HG03066 (cell line): ENCODE measurements at regions not wholly inside any gene's neighbourhood (a gene's known extent, or its start where the extent isn't known, plus 50 kb on each side); places are given as distances from the start of the nearest gene placed in this dataset.

ENCODE experiments used
- ATAC-seq: cut with Tn5 transposase; IDR thresholded peaks from one replicate; pipeline ENCODE4 v1.9.1; 2021; ENCODE audit warnings: low read depth; ENCODE audit not compliant: unreplicated experiment

DNA sequence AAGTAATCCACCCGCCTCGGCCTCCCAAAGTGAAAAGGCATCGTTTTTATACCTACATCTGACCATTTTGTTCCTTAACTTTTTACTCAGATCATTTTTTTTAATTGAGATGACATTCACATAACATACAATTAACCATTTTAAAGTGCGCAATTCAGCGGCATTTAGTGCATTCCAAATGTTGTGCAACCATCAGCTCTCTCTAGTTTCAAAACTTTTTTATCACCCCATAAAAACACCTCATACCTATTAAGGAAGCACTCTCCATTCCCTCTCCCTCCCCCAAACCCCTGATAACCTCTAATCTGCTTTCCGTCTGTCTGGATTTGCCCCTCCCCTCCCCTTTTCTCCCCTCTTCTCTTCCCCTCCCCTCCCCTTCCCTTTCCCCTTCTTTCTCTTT, 310.1 kb downstream of the UACA start:
- ATAC-seq: no peak

DNA sequence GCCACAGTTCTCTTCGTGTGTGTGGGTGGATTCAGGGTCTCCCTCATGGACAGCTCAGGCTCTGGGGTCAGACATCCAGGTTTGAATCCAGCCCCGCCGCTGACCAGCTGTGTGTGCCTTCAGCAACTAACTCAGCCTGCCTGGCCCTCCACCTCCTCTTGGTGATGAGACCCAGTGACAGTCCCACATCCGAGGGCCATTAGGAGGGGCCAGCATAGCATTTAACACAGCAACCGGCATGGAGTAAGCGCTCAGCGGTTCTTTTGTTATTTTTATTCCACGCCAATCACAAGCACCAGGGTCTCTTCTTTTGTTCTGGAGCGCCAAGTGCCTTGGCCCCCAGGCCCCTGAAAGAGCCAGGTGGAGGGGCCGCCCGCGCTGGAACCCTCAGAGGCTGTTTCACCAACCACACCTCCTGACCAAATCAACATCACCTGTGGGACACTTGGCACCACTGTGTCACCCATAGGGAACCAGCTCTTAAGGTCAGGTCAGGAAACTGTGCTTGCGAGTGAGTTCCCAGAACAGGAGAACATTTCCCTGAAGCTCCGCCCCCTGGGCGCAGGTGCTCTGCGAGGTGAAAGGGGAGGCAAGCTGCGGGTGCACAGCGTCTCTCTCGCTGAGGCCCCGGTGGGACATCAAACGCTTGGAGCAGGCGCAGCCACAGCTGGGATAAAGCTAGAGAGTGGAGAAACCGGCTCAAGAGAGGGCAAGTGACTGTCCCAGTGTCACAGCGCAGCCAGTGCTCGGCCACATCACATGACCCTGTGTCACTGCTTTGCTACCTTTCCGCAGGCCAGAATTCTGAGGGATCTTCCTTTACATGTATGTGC, 311.3 kb downstream of the UACA start:
- ATAC-seq: no peak

DNA sequence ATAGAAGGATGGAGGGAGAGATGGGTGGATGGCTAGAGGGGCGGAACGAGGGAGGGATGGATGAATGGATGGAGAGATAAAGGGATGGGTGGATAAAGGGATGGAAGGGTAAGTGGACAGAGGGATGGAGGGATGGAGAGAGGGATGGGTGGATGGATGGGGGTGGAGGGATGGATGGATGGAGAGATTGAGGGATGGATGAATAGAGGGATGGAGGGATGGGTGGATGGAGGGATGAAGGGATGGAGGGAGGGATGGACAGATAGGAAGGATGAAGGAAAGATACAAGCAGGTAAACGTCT, 313.3 kb downstream of the UACA start:
- no peak for ATAC-seq

DNA sequence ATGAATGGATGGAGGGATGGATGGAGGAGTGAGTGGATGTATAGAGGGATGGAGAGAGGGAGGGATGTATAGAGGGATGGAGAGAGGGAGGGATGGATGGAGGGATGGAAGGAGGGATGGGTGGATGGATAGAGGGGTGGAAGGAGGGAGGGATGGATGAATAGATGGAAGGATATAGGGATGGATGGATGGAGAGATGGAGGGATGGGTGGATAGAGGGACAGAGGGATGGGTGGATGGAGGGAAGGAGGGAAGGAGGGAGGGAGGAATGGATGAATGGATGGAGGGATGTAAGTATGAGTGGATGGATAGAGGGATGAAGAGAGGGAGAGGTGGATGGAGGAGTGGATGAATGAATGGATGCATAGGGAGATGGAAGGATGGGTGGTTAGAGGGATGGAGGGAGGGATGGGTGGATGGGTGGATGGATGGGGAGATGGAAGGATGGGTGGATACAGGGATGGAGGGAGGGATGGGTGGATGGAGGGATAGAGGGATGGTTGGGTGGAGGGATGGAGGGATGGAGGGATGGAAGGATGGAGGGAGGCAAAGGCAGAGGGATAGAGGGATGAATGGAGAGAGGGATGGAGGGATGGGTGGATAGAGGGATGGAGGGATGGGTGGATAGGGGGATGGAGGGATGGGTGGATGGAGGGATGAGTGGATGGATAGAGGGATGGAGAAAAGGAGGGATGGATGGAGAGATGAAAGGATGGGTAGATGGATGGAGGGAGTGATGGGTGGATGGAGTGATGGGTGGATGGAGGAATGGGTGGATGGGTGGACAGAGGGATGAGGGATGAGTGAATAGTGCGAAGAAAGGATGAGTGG, 313.8 kb downstream of the UACA start:
- ATAC-seq: no peak

DNA sequence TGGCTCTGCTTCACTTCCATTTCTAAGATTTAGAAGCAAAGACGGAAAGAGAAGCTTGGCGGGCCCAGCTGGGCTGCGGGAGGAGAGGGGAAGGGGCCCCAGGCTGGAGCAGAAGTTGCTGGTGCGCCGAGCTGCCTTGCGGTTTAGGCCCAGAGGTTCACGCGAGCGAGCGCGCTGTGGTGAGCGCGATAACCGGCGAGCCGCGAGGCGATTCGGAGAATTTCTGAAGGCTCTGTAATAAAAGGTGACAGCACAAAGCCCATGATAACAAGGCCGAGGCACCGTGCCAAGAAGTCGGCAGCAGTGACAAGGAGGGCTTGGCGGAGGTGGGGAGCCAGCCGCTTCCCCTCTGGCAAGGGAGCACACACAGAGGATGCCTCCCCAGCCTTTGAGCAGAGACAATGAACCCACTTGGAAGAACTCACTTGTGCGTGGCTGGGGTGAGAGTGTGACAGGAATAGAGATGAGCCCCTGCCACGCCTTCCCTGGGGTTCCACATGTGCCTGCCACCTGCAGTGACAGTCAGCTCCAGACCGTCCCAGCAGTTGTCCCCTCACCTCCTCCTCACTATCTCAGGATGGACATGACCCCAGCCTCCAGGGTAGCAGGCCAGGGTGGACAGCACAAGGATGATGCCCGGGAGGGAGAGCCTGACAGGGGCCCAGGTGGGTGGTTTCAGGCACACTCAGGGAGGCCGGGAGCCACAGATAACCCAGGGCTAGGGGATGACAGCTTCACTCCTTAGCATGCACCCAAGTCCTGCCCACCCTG, 315.2 kb downstream of the UACA start:
- ATAC-seq: no peak

DNA sequence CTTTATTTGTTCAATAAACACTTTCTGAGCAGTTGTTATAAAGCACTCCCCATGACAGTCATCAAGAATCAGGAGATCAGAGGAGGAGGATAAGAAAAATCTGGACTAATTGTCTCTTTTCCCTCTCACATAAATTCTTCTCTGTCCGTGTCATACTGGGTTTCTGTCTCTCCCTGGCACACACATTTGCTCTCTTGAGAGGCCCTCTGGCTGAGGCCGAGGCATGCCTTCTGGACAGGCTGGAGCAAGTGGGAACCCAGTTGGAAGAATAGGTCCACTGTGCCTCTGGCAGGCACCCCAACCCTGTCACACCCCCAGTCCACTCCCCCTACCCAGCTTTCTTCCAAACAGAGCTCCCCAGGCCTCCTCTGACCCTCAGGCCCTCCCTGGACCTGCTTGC, 315.8 kb downstream of the UACA start:
- no peak for ATAC-seq

DNA sequence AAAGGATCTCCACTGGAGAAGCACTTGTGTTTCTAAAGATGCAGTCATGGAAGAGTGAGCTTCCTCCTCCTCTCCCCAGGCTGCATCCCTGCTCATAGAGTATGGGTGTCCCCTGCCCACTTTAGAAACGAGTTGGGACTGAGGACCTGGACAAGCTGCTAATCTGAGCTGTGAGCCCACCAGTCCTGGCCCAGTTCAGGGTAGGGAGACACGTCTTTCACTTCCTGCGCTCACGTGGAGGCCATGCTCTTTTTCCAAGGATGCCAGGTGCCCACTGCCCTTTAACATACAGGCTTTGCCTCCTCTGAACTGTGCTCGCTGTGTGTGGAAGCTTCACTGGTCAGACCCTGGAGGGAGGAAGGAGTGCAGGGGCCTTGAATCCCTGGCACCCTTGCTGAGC, 316.3 kb downstream of the UACA start:
- ATAC-seq: no peak

DNA sequence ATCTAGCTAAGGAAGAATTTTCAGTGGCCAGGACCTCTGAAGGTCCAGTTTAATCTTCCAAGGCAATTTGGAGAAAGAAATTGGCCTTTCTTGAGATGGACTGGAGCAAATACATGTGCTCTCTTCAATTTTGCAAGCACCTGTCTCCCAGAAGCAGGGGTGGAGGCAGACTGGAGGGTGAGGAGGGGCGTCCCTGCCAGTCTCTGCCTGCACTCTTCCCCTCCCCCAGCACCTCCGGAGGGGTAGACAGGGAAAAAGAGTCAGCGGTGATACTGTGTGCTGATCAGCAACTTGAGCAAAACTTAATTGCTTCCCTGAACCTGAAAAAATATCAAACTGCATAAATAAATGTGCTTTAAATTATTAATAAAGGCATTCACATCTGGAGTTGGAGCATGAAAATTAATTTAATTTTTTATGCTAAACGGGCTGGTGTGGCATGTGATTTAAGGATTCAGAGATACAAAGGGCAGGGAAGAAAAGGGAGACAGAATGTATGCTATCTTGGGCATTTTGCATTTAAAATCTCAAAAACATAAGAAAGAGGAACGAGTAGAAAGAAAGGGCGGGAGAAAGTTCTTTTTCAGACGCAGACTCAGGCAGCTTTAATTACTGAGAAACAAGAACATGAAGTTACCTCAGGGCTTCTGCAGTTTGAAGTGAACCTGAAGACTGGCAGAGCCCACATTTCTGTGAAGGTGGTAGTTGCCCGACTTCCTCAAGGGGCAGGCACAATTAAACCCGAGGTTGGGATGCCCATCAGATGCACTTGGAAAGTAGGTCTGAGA, 319.7 kb downstream of the UACA start:
- no peak for ATAC-seq

DNA sequence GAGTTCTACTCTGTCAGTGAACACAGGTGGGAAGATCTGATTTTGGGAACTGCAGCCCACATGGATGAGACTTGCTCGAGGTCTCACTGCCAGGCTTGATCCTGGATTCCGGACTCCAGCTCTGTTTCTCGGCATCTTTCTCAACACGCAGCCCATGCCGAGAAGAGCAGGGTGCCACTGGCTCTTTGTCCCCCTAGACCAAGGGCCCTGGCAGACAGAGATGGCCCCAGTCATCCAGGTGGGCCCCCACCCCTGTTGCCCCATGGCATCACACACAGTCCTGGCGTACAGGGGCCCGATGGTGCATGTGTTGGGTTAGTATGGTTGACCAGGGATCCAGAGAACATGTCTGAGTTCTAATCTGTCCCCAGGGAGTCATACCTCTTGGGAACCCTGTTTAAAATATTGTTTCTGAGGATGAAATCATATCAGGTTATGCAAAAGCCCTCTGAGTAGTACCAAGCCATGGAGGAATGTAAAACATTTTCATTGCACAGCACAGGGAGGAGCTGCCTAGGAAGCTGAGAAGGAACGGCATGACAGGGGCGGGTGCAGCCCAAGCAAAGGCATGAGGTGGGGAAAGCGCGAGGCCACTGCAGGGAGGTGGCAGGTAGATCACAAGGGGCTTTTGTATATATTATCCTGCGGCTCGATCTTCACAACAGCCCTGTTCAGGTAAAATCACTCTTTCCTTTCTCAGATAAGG, 320.6 kb downstream of the UACA start:
- no peak for ATAC-seq

DNA sequence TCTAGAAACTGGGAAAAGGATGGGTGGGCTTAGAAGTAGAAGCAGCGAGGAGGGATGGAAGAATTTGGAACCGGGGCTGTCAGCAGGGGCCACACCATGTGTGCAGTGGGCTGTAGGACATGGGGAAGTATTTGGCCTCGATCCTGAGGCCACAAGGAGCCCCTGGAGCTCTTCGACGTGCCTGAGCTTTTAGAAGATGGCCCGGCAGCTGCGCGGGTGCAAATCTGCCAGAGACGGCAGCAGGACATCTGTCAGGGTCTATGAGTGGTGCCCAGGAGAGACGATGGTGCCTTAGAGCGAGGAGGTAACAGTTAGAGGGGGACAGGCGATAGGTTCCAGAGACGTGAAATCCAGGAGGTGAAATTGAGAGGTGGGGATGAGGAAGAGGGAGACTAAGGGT, 321.1 kb downstream of the UACA start:
- ATAC-seq: no peak

DNA sequence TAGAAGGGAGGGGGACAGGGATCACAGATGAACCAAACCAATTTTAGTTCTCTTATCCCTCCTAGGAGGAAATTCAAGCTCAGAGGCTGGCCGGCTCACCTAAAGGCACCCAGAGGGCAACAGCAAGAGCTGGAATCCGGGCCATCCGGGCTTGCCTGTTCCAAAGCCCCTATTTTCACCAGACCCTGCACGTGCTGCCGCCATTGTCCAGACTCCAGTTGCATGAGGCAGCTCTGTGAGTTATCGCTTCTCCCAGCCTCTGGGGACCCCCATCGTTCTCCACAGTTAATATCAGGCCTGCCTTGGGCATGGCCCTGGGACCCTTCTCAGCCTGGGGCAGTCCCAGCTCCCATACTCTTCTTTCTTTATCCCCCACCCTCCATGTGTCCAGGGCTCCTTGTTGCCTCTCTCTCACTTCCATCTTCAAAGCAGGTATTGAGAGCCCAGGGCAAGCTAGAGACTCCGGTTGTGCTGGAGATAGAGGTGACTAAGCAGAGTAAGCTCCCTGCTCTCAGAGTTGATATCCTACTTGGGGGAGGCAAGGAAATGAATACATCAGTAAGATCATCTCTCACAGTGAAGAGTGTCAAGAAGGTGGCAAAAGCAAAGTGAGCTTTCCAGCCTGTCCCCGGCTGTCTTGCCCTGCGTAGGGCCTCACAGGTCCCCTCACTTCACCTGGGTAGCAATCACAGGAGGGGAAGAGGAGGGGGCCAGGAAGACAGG, 322.8 kb downstream of the UACA start:
- no peak for ATAC-seq

DNA sequence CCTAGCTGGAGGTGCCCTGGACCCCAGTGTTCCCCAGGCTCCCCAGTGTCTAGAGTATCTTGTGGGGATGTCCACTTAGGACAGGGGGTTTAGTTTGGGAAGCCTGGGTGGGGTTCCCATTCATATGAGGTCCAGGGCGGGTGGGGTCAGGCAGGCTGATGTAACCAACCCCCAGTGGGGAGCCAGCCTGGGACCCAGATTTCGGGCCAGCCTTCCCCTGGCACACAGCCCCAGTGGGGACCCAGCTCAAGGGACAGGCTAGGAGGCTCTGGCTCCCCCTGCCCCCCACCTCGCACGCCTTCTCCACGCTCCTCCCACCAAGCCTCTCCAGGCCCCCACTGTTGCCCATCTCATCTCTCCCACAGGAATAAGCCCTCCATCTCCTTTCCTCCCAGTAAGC, 323.5 kb downstream of the UACA start:
- no peak for ATAC-seq

DNA sequence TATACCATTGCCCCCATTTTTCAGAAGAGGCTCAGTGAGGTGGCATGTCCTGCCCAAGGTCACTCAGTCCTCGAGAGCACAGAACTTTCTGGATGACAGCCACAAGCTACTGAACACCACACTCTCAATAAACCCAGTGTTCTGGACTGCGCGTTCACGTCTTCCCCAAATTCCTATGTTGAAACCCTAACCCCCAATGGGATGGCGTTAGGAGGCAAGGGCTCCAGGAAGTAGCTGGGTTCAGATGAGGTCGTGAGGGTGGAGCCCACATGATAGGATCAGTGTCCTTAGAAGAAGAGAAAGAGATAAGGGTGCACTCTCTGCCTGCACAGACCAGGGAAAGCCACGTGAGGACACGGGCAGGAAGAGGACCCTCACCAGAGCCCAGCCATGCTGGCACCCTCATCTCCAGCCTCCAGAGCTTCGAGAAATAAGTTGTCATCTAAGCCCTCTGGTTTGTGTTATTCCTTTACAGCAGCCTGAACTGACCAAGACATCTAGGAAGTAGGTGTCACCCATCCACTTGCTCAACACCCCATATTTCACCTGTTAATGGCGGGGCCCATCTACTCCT, 324.0 kb downstream of the UACA start:
- no peak for ATAC-seq

DNA sequence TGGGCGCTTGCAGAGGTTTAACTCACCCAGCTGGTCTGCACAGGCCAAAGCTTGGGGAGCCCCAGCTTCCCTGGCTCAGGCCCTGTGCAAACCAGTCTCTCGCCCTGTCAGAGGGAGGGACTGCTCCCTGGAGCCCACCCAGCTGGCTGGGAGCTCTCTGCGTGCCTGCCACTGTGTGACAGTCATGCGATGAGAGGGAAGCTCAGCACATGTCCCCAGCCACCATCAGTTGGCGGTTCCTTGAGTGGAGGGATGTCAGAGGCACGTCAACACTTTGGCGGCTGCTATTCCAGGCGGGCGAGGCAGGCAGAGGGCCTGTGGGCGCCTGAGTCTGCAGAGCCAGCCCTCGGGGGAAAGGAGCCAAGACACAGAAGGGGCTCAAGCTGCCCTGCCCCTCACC, 324.6 kb downstream of the UACA start:
- ATAC-seq: no peak

DNA sequence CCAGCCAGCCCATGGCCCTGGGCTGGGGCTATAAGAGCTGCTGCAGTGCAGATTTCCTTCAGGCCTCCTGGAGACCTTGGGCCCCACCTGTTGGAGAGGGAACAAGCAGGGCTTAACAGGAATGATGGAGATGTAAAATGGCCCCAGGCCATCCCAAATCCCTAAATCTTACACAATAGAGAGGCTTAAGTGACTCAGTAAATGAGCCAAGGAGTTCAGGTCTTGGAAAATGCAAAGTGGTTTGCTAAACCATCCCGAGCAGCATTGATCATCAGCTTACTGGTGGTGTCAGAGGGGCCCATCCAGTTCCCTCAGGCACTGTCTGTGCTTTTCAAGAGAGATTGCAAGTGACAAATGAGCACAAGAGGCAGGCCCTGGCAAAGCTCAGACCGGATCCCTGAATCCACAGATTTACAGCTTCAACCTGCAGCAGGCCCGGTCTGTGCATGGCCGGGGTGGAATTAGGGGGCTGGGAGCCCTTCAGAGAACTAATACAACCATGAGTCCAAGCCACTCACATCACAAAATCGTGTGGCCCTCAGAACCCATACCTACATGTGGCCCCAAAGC, 325.4 kb downstream of the UACA start:
- ATAC-seq: no peak

DNA sequence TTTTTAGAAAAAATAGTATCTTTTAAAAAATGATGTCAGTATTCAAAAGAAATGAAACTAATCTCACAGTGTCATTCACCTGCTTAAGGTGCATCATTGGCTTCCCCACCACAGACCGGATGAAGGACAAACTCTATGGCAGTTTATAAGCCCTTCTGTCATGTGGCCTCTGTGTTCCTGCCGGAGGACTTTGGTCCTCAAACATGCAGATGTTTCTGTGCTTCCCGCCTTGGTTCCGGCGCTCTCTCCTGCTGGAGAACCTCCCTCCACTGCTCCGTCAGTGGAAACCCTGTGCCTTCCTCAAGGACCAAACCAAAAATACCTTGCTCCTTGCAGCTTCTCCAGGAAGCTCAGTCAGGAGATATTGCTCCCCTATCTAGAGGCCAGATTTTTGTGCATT, 326.3 kb downstream of the UACA start:
- no peak for ATAC-seq

DNA sequence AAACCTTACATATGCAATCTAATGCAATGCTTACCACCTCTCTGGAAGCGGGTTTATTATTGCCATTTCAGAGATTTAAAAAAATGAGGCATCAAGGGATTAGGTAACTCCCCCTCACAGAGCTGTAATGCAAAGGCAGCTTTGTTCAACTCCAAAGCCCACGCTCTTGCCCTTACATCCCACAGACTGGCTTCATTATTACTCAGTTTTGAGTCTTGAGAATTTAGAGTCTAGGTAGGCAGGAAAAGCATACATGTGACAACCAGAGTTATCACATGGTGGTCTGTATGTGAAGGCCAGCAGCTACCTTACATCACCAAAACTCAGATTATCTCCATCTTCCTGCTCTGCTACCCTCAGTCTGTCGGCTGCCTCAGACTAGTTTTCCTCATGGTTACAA, 326.9 kb downstream of the UACA start:
- peak; percentile 24 for ATAC-seq

DNA sequence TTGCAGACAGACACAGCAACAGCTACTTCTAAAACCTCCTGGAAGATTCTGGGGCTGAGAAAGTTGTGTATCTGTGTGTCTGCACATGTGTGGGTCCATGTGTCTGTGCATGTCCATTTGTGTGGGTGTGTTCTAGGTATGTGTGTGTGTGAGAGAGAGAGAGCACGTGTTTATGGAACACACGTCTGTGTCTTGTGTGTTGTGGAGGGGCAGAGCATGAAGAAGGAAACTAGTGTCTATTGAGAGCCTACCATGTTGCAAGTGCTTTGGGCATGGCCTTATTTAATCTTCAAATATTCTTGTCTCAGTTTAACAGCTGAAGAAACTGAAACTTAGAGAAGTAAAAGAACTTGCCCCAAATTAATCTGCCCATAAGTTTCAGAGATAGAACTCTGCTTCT, 327.5 kb downstream of the UACA start:
- ATAC-seq: peak; percentile 53

DNA sequence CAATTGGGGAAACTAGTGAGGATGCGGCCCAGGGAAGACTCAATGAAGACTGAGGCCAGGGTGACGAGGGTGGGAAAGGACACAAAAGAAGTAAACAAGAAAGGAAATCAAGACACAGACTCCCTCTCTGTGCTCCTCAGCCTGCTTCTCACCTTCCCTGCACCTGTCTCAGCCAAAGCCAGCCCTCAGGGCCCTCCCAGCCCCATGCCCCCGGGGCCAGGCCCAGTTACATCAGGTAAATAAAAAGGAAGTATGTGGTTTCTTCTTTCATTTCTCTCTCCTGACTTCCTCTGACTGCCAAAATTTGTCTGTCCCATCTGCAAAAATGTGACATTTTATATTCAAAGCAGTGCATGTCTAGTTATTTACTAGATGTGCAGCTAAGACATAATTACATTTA, 328.0 kb downstream of the UACA start:
- ATAC-seq: peak; percentile 51
